IPS DF 4.7 (cell line): ENCODE measurements at regions not wholly inside any gene's neighbourhood (a gene's known extent, or its start where the extent isn't known, plus 50 kb on each side); places are given as distances from the start of the nearest gene placed in this dataset.

Experiments
- DNase-seq: peaks from one replicate; pipeline ENCODE4 v3.0.0-alpha.2; 2013; ENCODE audit warnings: low spot score; ENCODE audit errors: extremely low read depth

DNA sequence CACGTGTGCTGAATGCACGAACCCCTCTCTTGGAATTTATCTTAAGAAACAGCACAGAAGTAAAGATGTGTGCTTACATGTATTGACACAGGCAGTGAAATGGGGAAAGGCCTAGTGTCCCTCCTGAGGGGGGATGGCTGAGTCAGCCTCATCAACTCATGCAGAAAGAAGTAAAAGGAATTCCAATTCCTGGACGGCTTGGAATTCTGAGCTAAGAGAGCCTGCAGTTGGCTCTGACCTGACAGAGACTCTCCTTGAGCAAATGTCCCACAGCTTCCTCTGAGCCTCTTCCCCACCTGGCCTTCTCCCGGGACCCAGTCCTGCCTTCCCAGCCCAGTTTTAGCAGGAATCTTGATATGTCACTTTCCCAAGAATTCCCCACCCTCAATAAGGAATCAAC is 542.4 kb upstream of the ADARB2 start:
- DNase-seq: no peak

DNA sequence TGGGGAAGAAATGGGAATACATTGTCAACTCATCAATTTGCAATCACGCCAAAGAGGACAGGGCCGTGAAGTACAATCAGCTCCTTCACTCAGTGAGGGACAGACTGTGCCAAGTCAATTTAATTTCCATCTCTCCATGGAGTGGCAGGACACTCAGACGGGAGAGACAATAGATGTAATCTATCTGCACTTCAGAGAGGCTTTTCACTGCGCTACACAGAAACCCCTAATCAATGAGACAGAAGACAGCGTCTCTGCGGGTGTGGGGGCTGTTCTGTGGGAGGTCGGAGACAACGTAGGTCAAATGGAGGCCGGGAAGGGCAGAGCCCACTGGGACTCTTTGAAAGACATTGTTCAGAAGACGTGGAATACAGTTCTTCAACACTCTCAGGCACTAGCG is 541.0 kb upstream of the ADARB2 start:
- no peak for DNase-seq

DNA sequence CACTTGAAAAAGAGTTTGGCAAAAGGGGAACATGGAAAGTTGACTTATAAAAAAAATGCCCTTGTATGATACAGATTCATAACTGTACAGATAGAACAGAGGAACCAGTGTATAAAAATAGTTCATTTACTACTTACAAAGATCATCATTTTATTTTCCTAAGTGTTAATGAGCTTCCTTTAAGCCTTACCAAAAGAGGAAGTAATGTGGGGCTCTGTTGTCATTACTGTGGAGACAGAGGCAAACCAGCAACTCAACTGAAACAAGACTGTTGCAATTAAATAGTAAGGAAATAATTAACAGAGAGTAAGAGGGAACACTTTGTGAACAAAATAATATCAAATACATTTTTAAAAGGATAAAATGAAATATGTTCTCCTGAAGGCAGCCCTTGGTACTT is 526.2 kb upstream of the ADARB2 start:
- no peak for DNase-seq

DNA sequence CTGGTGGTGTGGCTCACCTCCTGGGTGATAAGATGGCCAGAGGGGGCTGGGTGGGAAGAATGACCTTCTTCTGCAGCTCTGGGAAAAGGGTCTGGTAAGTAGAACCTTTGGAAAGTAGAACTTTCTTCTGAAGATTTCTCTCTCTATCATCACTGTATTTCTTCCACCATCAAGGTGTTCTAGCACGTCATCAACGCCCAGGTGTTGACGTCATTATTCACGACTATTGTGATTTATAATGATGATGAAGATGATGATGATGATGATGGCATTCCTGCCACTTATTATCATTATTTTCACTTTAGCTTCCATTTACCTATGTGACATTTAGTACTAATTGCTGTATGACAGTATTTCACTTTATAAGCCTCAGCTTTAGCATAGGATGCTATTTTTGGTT is 525.6 kb upstream of the ADARB2 start:
- DNase-seq: no peak

DNA sequence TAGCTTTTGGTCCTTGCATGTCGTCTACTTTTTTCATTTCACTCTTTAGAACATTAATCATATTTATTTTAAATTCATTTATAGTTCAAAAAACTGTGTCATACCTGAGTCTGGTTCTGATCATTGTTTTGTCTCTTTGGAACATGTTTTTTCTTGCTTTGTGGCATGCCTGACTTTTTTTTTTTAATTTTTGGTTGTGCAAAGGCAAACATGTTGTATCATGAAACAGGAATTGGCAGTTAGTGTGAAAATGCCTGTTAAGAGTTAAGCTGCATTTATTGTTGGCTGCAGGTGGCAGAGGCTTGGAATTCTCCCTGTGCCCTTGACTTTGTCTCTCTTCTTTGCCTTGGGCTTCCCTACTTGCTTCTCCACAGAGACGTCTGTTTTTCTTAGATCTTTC is 525.0 kb upstream of the ADARB2 start:
- DNase-seq: no peak

- no peak for DNase-seq
Observed at GRCh38 chr10:2256241-2256640, 518.9 kb upstream of the ADARB2 start.

- no peak for DNase-seq
Observed at GRCh38 chr10:2252096-2252495, 514.8 kb upstream of the ADARB2 start.

GRCh38 chr10:2251631-2252030 is 514.3 kb upstream of the ADARB2 start:
- DNase-seq: no peak

DNA sequence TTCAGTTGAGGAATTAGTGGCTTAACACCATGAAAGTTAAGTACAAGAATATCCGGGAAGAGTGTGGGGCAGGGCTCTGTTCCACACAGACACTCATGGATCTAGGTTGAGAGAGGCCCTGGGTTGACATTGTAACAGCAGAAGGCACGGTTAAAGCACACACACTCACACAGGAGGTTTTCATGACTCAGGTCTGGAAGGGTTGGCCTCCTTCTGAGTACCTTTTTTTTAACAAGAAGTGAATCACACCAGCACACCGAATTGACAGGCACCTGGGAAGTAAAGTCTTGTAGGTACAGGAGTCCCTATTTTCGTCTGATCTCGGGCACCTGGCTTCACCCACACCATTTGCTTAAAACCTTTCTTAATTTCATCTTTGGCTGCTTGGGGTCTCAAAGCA is 509.4 kb upstream of the ADARB2 start:
- DNase-seq: no peak

DNA sequence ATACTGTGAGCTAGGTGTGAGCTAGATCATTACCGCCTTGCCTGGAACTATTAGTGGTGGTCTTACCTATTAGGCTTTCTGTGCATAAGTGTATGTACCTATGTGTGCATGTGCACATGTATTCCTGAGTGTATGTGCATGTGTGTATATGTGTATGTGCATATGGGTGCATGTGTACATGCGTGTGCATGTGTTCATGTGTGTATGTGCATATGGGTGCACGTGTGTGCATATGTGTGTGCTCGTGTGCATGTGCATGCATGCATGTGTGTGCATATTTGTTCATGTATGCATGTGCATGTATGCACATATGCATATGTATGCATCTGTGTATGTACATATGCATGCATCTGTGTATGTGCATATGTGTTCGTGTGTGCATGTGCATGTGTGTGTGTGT is 508.3 kb upstream of the ADARB2 start:
- no peak for DNase-seq

DNA sequence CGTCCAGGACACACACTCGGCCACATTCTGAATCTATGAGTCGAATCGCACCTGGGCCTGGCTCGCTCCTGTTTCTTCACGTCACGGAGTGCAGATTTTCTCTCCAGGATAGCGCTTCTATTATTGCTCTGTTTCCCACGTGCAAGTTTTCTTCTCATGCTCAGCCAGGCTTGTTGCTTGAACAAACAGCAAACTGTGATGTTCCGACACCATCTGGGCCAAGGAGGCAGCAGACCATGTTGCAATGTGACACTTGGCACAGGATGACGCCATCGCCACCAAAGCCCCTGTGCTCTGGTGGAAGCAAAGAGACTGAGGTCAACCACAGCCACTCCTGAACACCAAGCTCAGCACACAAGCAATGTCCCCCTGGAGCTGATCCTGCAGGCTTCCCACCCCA is 507.1 kb upstream of the ADARB2 start:
- no peak for DNase-seq

DNA sequence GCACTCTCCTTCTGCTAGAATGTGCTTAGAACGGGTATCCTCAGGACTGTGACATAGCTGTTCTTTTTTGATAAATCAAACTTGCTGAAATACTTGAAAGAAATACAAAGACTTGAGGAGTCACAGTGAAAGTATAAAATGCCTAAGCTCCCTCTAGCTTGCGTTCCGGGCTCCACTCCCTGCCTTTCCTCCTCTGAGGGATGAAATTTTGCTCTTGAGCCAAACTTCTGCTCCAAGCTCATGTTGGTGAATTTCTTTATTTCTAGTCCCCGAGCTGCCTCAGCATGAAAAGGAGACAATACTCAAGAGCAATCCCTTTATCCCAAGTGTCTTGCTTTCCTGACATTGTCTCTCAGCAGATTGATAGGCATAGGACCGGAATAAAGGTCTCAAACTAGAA is 499.6 kb upstream of the ADARB2 start:
- no peak for DNase-seq

DNA sequence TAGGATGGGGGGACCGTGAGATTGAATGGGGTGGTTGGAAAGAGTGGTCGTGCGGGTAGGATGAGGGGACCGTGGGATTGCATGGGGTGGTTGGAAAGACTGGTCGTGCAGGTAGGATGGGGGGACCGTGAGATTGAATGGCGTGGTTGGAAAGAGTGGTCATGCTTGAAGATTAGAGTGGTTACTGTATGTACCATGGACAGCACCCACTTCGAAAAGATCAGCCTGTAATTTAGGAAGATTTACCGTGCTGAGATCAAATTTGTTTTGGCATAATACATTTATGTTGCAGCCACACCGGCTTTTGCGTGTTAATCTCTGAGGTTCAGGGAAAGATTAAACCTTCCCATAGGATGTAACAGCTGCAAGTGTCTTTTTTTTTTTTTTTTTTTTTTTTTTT is 495.2 kb upstream of the ADARB2 start:
- no peak for DNase-seq

GRCh38 chr10:2230478-2230877 is 493.2 kb upstream of the ADARB2 start:
- no peak for DNase-seq

DNA sequence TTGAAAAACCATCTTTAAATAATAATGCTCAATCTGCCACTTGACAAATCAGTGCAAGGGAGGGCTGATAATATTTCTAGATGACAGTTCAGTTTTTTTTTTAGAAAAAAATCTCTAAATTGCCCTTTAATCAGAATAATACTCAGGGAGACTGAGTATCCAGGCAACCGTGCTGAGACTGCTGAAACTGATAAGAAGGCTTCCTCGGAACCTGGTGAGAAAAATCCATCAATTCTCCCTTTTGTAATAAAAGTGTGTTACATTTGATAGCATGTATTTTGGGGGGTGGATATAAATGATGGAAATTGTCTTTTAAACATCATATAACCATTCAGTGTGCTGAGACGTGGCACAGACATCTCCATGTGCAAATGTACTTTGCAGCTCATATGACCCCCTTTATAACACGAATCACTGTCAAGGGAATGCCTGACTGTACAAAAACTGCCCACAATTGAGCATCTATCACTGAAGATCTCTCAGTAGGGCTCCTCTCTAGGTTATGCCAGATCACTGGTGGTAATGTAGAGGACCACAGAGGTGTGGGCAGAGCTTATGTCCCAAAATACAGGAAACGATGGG is 491.1 kb upstream of the ADARB2 start:
- no peak for DNase-seq

DNA sequence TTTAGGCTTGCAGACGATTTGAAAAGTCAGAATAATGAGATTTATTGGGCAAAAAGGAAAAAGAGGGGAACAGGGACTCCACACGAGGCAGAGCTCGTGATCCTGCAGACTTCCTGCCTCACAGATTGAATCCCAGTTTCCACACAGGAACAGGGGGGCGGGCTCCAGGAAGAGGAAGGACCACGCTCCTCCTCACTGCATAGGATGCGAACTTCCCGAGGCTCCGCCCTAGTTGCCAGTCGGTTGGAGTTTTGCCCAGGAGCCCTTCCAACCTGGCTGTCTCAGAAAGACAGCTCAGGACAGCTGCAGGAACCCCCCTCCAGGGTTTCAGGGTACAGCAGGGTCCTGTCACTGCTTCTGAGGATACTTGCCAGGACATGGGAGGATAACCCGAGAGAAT is 488.3 kb upstream of the ADARB2 start:
- DNase-seq: no peak

GRCh38 chr10:2223548-2224320 is 486.4 kb upstream of the ADARB2 start:
- no peak for DNase-seq

DNA sequence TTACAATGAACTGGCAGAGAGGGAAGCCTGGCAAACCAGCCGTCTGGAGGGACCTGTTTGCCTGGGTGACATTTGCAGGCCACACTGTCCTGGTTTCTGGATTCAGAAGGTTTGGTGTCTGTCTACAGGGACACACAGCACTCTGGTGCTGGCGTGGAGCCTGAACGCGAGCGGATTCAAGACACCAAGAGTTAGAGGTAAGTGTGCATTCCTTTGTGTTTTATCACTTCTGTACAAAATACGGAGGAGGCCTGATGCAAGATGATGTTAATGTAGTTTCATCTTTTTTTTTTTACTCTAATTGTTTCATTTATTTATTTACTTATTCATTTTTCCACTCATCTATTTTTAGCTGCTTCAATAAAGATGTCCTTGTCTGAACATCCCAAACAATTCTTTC is 485.3 kb upstream of the ADARB2 start:
- DNase-seq: no peak

GRCh38 chr10:2214805-2215204 is 477.5 kb upstream of the ADARB2 start:
- no peak for DNase-seq

GRCh38 chr10:2214092-2214491 is 476.8 kb upstream of the ADARB2 start:
- DNase-seq: no peak

GRCh38 chr10:2212244-2212834 is 475.0 kb upstream of the ADARB2 start:
- no peak for DNase-seq

DNA sequence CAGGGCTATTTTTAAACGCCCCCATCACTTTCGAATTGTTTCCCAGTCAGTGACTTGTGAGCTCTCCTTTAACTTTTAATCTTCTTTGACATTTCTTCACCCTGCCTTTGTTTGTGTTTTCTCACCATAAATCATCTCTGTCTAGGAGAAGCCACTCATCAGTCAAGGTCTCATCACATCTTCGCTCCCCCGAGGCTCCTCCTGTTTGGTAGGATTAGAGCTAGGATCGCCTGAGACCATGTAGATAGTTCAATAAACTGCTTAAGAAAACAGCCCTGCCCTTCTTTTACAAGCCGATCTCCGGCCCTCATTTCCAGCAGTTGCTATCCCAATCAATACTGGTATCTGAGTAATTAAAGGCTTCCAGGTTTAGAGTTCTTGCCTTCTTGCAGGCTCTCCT is 472.8 kb upstream of the ADARB2 start:
- no peak for DNase-seq

- no peak for DNase-seq
Observed at GRCh38 chr10:2208106-2208505, 470.8 kb upstream of the ADARB2 start.
